COLO668 (cell line): ENCODE measurements at regions not wholly inside any gene's neighbourhood (a gene's known extent, or its start where the extent isn't known, plus 50 kb on each side); places are given as distances from the start of the nearest gene placed in this dataset.
"Not testable (repeated sequence)": the region's sequence is repeated elsewhere in the genome, so short reads cannot be mapped to it uniquely, and the experiment has no call there.

Source experiments
- DNase-seq: peaks from one replicate; lab custom pipeline; 2025; ENCODE audit not compliant: unreplicated experiment; lab: John Stamatoyannopoulos, UW

- not testable (repeated sequence) for DNase-seq
These were observed 182.5 kb upstream of the FAM20C start for GRCh38 chr7:9919-10318.

DNA sequence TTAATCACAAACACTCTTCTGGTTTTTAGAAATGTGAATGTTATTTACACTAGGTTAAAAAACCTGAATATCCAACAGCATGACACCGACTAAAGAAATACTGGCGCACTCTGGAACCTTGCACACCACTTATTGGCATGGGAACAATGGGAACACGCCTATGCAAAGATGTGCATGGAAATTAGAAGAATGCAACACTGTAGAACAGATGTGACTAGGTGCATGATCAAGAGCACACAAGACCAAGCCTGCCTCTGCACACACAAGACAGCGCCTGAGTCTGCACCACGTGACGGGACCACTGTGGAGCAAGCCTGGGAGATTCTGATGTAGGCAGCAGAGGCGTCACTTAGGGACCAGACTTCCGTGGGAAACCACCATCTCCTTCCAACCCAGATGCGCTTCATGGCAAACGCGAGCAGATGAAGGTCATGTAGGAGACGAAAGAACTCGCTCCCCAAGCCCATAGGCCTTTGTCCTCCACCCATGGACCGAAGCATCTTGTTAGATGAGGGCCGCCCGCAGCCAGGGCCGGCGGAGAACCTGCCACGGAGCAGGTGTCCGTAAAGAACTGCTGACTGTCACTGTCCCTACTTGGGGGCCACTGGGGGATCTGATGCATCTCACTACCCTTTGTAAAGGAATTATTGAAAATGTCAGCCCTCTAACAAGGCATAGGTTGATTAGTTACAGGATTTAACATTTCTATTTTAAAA, 159.6 kb upstream of the FAM20C start:
- DNase-seq: not testable (repeated sequence)

GRCh38 chr7:35121-35541, 157.2 kb upstream of the FAM20C start:
- not testable (repeated sequence) for DNase-seq

GRCh38 chr7:36539-36938, 155.8 kb upstream of the FAM20C start:
- not testable (repeated sequence) for DNase-seq

GRCh38 chr7:37656-38055, 154.7 kb upstream of the FAM20C start:
- DNase-seq: not testable (repeated sequence)

DNA sequence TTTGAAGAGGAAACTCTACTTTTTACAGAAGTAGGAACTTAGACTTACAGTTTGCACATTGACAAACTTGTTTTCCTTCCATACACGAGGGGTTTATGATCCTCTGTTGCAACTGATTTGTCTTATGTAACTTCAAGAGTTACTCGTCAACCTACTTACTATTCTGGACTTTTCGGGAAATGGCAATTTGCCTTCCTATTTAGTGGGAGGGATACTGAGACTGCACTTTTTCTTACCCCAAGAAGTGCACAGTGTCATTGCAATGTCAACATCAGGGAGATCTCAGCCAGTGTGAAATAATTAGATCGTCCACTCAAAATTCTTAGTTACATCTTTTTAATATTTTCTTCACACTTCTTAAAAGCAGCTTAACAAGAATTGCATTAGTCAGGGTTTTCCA, 153.9 kb upstream of the FAM20C start:
- DNase-seq: not testable (repeated sequence)

GRCh38 chr7:39984-40740, 152.2 kb upstream of the FAM20C start:
- not testable (repeated sequence) for DNase-seq

DNA sequence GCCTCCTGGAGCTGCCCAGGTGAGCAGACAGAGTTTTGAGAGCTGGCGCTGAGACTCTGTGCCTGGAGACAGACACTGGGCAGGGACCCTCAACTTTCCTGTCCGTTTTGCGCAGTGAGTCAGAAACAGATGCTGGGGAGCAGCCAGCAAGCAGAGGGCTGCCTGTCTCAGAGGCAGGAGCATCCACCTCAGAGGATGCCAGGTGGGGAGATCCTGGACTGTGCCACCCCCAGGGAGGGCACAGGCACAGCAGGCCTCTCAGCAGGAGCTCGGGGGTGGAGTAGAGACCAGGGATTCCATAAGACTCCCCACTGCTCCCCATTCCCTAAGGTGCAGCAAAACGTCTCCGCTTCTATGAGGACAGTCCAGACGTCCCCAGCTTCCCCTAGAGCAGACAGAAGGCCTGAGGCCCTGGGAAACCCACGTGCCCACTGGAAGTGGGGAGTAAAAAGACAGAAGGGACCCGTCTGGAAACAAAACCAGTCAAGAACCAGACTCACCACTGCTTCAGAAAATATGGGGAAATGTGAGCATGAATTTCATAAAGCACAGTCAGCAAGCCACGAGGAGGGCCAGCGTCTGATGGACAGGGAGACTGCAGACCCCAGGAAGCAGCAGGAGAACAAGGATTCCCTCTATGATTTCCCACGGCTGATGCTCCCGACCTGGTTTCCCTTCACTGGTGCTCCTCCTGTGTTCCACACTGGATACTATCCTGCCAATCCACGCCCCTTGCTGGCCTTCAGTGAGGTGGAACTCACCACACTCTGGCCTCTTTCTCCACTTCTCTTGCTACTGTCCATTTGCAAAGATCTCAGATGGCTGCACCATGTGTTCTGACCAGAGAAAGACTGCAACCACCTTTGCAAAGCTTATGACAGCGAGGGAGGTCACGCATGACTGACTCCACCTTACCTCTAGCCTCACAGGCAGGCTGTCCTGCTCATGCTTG, 151.3 kb upstream of the FAM20C start:
- no peak for DNase-seq

DNA sequence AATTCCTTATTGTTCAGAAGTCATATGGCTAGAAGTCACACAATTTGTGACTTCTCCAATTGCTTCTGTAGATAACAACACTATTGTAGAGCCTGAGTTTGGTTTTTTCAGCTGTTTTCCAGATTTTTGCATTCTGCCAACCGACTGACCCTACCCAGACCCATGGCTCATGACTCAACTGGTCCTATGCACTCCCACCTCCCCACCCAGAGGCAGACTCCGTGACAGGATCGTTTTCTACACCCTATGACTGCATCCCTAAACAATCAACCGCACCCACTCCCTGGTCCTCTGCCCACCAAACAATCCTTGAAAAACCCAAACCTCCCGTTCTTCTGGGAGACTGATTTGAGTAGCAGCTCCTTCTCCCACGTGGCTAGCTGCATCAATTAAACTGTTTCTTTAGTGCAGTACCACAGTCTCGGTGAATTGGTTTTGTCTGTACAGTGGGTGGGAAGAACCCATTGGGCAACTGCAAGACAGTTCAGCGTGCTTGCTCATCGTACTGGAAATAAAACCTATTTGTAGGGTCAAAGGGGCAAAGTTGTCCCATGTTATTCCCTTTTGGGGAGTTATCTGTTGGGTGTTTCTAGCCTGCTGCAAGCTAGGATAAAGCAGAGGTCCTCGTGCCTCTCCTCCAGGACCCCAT, 150.3 kb upstream of the FAM20C start:
- DNase-seq: no peak

- no peak for DNase-seq
These were observed 148.4 kb upstream of the FAM20C start for GRCh38 chr7:43791-44540.

DNA sequence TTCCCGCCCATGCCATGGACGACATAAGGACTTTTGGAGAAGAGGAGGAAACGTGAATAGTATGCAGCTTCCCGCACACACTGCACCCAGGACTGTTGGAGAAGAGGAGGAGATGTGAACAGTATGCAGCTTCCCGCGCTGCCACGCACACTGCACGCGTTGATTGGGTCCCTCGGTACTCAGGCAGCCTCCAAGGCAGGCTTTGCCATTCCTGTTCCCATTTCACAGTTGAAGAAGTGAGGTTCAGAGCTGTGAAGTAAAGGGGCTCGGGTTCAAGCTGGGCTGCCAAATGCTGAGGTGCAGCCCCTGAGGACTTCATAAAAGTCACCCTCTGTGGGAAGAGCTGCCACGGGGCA, 147.9 kb upstream of the FAM20C start:
- no peak for DNase-seq

GRCh38 chr7:45106-46090, 147.0 kb upstream of the FAM20C start:
- DNase-seq: no peak

DNA sequence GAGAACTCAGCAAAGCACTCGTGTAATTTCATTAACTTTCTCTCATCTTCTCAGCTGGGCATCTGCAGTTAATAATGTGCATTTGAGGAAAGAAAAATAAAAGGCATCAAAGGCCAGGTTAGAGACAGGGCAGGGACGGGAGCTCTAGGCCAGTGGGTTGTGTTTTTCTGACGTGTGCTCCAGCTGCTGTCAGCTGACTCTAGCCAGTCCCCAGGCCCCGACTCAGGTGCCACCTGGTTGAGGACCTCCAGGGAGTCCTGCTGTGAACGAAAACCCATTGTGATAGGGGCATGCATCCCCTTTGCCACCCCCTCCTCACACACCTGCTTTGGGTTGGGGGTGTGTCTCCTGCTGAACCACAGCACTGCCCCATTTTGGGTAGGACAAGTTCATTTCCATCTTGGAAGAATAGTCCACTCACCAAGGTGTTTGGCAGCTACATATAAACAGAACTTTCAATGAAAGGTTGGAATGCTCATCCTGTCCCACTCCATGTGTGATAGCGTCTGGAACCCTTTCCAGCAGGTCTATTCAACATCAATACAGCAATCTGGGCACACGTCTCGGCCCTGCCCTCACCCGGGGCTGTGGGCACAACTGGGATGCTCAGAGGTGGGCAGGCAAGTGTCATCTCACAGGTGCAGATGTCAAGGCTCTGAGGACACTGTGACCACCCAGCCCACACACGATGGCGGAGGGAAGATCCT, 146.1 kb upstream of the FAM20C start:
- DNase-seq: no peak

- DNase-seq: no peak
These were observed 145.6 kb upstream of the FAM20C start for GRCh38 chr7:46830-47140.

DNA sequence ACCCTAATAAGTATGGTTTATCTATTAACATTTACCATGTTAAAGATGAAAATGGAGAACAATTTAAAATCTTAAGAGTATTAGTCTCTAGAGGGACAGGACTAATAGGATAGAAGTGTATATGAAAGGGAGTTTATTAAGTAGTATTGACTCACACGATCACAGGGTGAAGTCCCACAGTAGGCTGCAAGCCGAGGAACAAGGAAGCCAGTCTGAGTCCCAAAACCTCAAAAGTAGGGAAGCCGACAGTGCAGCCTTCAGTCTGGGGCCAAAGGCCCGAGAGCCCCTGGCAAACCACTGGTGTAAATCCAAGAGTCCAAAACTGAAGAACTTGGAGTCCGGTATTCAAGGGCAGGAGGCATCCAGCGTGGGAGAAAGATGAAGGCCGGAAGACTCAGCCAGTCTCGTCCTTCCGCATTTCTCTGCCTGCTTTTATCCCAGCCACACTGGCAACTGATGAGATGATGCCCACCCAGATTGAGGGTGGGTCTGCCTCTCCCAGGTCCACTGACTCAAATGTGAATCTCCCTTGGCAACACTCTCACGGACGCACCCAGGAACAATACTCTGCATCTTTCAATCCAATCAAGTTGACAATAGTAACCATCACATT, 140.8 kb upstream of the FAM20C start:
- no peak for DNase-seq

DNA sequence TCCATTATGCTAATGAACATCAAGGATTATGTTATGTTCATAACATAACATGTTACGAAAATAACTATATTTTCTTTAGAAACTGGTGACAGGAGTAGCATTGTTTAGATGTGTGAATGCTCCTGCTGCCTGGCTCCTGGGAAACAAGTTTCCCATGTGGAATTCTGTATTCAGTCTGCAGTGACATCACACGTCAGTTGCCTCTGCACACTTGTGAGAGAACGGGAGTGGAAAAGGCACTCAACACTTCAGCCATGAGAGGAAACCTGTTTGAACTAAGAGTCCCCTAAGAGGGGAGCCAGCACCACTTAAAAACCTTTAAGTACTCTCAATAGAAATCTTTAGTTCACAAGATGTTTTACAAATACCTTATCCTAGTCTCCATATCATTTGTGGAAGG, 140.3 kb upstream of the FAM20C start:
- DNase-seq: no peak

GRCh38 chr7:53531-53930, 138.8 kb upstream of the FAM20C start:
- no peak for DNase-seq

GRCh38 chr7:54615-55014, 137.8 kb upstream of the FAM20C start:
- DNase-seq: no peak
